PC-9 (cell line): ENCODE measurements at regions not wholly inside any gene's neighbourhood (a gene's known extent, or its start where the extent isn't known, plus 50 kb on each side); places are given as distances from the start of the nearest gene placed in this dataset.

Experiments
- EZH2 ChIP-seq: fragments of 200-600 bp; sonication (generic); IDR thresholded peaks from 2 replicates; pipeline ENCODE4 v1.8.0; 2017; ENCODE audit warnings: antibody characterized with exemption, low read depth
- TF ChIP-seq, protein P1 (sequence below): fragments of 200-600 bp; sonication (generic); conservative IDR thresholded peaks from 2 replicates; pipeline ENCODE4 v1.6.1; 2017; ENCODE audit warnings: mixed run types, antibody characterized with exemption, mild to moderate bottlenecking, moderate library complexity

DNA sequence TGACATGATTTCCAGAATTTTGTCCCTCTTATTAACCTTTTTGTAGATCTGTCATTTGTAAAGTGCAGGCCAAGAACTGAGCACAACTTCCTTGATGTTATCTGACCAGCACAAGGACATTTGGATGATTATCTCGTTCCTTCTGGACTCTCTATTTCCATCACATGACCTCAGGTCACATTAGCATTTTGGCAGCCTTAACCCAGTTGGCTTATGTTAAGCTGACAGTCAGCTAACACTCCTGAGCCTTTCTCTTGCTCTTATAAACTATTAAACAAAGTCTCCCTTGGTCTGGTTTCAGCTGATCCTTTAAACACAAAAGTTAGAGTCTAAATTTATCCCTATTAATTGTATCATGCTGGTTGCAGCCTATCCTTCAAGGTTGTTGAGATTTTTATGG, 167.2 kb upstream of the RBBP8 start:
- no peak for TF ChIP-seq EZH2
- TF ChIP-seq, protein P1, sequence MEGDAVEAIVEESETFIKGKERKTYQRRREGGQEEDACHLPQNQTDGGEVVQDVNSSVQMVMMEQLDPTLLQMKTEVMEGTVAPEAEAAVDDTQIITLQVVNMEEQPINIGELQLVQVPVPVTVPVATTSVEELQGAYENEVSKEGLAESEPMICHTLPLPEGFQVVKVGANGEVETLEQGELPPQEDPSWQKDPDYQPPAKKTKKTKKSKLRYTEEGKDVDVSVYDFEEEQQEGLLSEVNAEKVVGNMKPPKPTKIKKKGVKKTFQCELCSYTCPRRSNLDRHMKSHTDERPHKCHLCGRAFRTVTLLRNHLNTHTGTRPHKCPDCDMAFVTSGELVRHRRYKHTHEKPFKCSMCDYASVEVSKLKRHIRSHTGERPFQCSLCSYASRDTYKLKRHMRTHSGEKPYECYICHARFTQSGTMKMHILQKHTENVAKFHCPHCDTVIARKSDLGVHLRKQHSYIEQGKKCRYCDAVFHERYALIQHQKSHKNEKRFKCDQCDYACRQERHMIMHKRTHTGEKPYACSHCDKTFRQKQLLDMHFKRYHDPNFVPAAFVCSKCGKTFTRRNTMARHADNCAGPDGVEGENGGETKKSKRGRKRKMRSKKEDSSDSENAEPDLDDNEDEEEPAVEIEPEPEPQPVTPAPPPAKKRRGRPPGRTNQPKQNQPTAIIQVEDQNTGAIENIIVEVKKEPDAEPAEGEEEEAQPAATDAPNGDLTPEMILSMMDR, result no peak
